Upper lobe of right lung (tissue), 1 donor: ENCODE measurements at regions not wholly inside any gene's neighbourhood (a gene's known extent, or its start where the extent isn't known, plus 50 kb on each side); places are given as distances from the start of the nearest gene placed in this dataset.

Experiments used
- ATAC-seq: fragments of 200-7000 bp; cut with Tn5 transposase; one replicate; pipeline ENCODE4 v1.9.1; 2020; ENCODE audit warnings: mild to moderate bottlenecking, moderate library complexity
- DNase-seq: peaks from one replicate; pipeline ENCODE4 v3.0.0-alpha.2; 2020
- H3K27ac ChIP-seq: fragments of 200-600 bp; one replicate; pipeline ENCODE4 v1.8.0; 2022
- H3K27me3 ChIP-seq: fragments of 200-600 bp; one replicate; pipeline ENCODE4 v1.8.0; 2022; ENCODE audit warnings: mild to moderate bottlenecking
- H3K36me3 ChIP-seq: fragments of 200-600 bp; one replicate; pipeline ENCODE4 v1.8.0; 2022
- H3K4me1 ChIP-seq: fragments of 200-600 bp; one replicate; pipeline ENCODE4 v1.8.0; 2022
- H3K4me3 ChIP-seq: fragments of 200-600 bp; one replicate; pipeline ENCODE4 v1.8.0; 2022; ENCODE audit warnings: mild to moderate bottlenecking
- H3K9me3 ChIP-seq: fragments of 200-600 bp; one replicate; pipeline ENCODE4 v1.8.0; 2022
- CTCF ChIP-seq: fragments of 200-600 bp; IDR thresholded peaks from one replicate; pipeline ENCODE4 v1.8.0; 2022; ENCODE audit warnings: antibody characterized with exemption
- intact Hi-C: fragments of 100-400 bp; cut with DNase I; formaldehyde crosslinking; loops from one replicate; pipeline ENCODE4 v1.11.0; 2022
- donor health status: DM: no; HTN: yes; CAD: no; lungs with severe emphysema.

GRCh38 chr3:124412644-124413043, 317.6 kb upstream of the UMPS start:
- no peak for TF ChIP-seq CTCF
- peak; percentile 40 for ATAC-seq
- Histone ChIP-seq H3K9me3 (no peaks in the 10 kb centered on the region), H3K4me3 (no peak overlapping the region), H3K36me3 (no peaks in the 10 kb centered on the region), H3K27me3 (no peaks in the 10 kb centered on the region), H3K4me1 (no peaks in the 10 kb centered on the region), H3K27ac (no peak overlapping the region)
- intact Hi-C loops: no loop called here
- no peak for DNase-seq

- intact Hi-C loops: no loop called here
- ATAC-seq (no peak), DNase-seq (no peak)
- Histone ChIP-seq H3K27ac (no peak overlapping the region), H3K27me3 (no peaks in the 10 kb centered on the region), H3K36me3 (no peaks in the 10 kb centered on the region), H3K9me3 (no peaks in the 10 kb centered on the region), H3K4me1 (no peaks in the 10 kb centered on the region), H3K4me3 (no peak overlapping the region)
- TF ChIP-seq CTCF: no peak
Measured at GRCh38 chr3:124413393-124413792, 316.9 kb upstream of the UMPS start.

- intact Hi-C loops: no loop called here
- no peak for DNase-seq
- no peak overlapping the region for H3K4me3 ChIP-seq
- H3K27ac ChIP-seq: no peak overlapping the region
- no peak for TF ChIP-seq CTCF
- ATAC-seq: no peak
- H3K4me1 ChIP-seq: no peaks in the 10 kb centered on the region
- H3K27me3 ChIP-seq: no peaks in the 10 kb centered on the region
- no peaks in the 10 kb centered on the region for H3K36me3 ChIP-seq
- no peaks in the 10 kb centered on the region for H3K9me3 ChIP-seq
Measured at GRCh38 chr3:124413989-124414598, 316.2 kb upstream of the UMPS start.

- Histone ChIP-seq H3K9me3 (no peaks in the 10 kb centered on the region), H3K4me3 (no peak overlapping the region), H3K27ac (no peak overlapping the region), H3K36me3 (no peaks in the 10 kb centered on the region), H3K4me1 (no peaks in the 10 kb centered on the region), H3K27me3 (no peaks in the 10 kb centered on the region)
- TF ChIP-seq CTCF: no peak
- intact Hi-C loops: no loop called here
- DNase-seq: no peak
- ATAC-seq: no peak
Measured at GRCh38 chr3:124415446-124415960, 314.7 kb upstream of the UMPS start.

- intact Hi-C loops: no loop called here
- Histone ChIP-seq H3K36me3 (no peaks in the 10 kb centered on the region), H3K4me3 (no peak overlapping the region), H3K9me3 (no peaks in the 10 kb centered on the region), H3K4me1 (no peaks in the 10 kb centered on the region), H3K27ac (no peak overlapping the region), H3K27me3 (no peaks in the 10 kb centered on the region)
- DNase-seq (no peak), ATAC-seq (no peak)
- TF ChIP-seq CTCF: no peak
Measured at GRCh38 chr3:124419303-124419702, 310.9 kb upstream of the UMPS start.

- ATAC-seq (no peak), DNase-seq (no peak)
- Histone ChIP-seq H3K27me3 (no peaks in the 10 kb centered on the region), H3K27ac (no peak overlapping the region), H3K4me1 (no peaks in the 10 kb centered on the region), H3K36me3 (no peaks in the 10 kb centered on the region), H3K9me3 (no peaks in the 10 kb centered on the region), H3K4me3 (no peak overlapping the region)
- TF ChIP-seq CTCF: no peak
- intact Hi-C loops: no loop called here
Measured at GRCh38 chr3:124420392-124420791, 309.9 kb upstream of the UMPS start.
